Erythroblast (primary cell): ENCODE measurements at regions not wholly inside any gene's neighbourhood (a gene's known extent, or its start where the extent isn't known, plus 50 kb on each side); places are given as distances from the start of the nearest gene placed in this dataset.

Experiments
- DNase-seq, 2 experiments: peaks; one replicate each; lab custom pipeline; 2025; lab: John Stamatoyannopoulos, UW
- GATA1 ChIP-seq: IDR thresholded peaks from 2 replicates; pipeline ENCODE4 v1.6.1; 2011; ENCODE audit warnings: low read depth, mild to moderate bottlenecking, control low read depth, low read length, moderate library complexity
- POLR2A ChIP-seq: IDR thresholded peaks from 2 replicates; pipeline ENCODE4 v1.6.1; 2011; ENCODE audit warnings: mild to moderate bottlenecking, low read length

GRCh38 chr3:177589041-177589650 lies 391.9 kb upstream of the TBL1XR1 start:
- no peak for TF ChIP-seq GATA1
- TF ChIP-seq POLR2A: no peak
- no peak for DNase-seq

GRCh38 chr3:177589911-177590381 lies 392.7 kb upstream of the TBL1XR1 start:
- DNase-seq: no peak
- TF ChIP-seq GATA1: no peak
- no peak for TF ChIP-seq POLR2A

- no peak for TF ChIP-seq POLR2A
- TF ChIP-seq GATA1: no peak
- no peak for DNase-seq
Observed at GRCh38 chr3:177590826-177591225, 393.5 kb upstream of the TBL1XR1 start.

- TF ChIP-seq POLR2A (no peak), GATA1 (no peak)
- DNase-seq: no peak
Observed at GRCh38 chr3:177591379-177591778, 394.1 kb upstream of the TBL1XR1 start.

- TF ChIP-seq GATA1 (no peak), POLR2A (no peak)
- no peak for DNase-seq
Observed at GRCh38 chr3:177594096-177594495, 396.8 kb upstream of the TBL1XR1 start.

GRCh38 chr3:177595530-177596188 lies 398.4 kb upstream of the TBL1XR1 start:
- no peak for DNase-seq
- no peak for TF ChIP-seq POLR2A
- no peak for TF ChIP-seq GATA1

GRCh38 chr3:177596248-177596815 lies 399.1 kb upstream of the TBL1XR1 start:
- no peak for DNase-seq
- TF ChIP-seq POLR2A (no peak), GATA1 (no peak)

GRCh38 chr3:177596816-177597271 lies 399.6 kb upstream of the TBL1XR1 start:
- TF ChIP-seq GATA1 (no peak), POLR2A (no peak)
- no peak for DNase-seq

- TF ChIP-seq POLR2A (no peak), GATA1 (no peak)
- no peak for DNase-seq
Observed at GRCh38 chr3:177597311-177598096, 400.2 kb upstream of the TBL1XR1 start.

GRCh38 chr3:177598097-177598833 lies 401.0 kb upstream of the TBL1XR1 start:
- TF ChIP-seq POLR2A (no peak), GATA1 (no peak)
- DNase-seq: no peak

GRCh38 chr3:177599326-177599725 lies 402.0 kb upstream of the TBL1XR1 start:
- no peak for DNase-seq
- TF ChIP-seq POLR2A (no peak), GATA1 (no peak)

GRCh38 chr3:177599837-177600236 lies 402.6 kb upstream of the TBL1XR1 start:
- DNase-seq: no peak
- no peak for TF ChIP-seq GATA1
- TF ChIP-seq POLR2A: no peak

GRCh38 chr3:177600411-177600810 lies 403.1 kb upstream of the TBL1XR1 start:
- no peak for DNase-seq
- TF ChIP-seq POLR2A: no peak
- no peak for TF ChIP-seq GATA1

GRCh38 chr3:177601152-177601551 lies 403.9 kb upstream of the TBL1XR1 start:
- DNase-seq: no peak
- TF ChIP-seq GATA1 (no peak), POLR2A (no peak)
